Liver (tissue), 3 donors: ENCODE measurements at regions not wholly inside any gene's neighbourhood (a gene's known extent, or its start where the extent isn't known, plus 50 kb on each side); places are given as distances from the start of the nearest gene placed in this dataset.

Source experiments
- CTCF ChIP-seq: fragments of 150-350 bp; IDR thresholded peaks from 2 replicates; pipeline ENCODE4 v1.5.1; 2017; ENCODE audit warnings: improper control_type of control experiment, low read depth, low read length; ENCODE audit not compliant: missing input control
- RAD21 ChIP-seq, 2 donors: IDR thresholded peaks; 2 replicates each; pipeline ENCODE4 v1.6.1; 2016; ENCODE audit warnings: antibody characterized with exemption in 2 of 2, mild to moderate bottlenecking in 2 of 2
- donor health status: healthy.
- donor health status: healthy.

GRCh38 chr4:62709618-62710252, 1509.6 kb downstream of the ADGRL3 start:
- TF ChIP-seq RAD21 (IDR thresholded peaks at IDR 0.05) (peak; percentile 70), CTCF (peak; percentile 39)
